ENCODE measurements at regions not wholly inside any gene's neighbourhood (a gene's known extent, or its start where the extent isn't known, plus 50 kb on each side); places are given as distances from the start of the nearest gene placed in this dataset.

DNA sequence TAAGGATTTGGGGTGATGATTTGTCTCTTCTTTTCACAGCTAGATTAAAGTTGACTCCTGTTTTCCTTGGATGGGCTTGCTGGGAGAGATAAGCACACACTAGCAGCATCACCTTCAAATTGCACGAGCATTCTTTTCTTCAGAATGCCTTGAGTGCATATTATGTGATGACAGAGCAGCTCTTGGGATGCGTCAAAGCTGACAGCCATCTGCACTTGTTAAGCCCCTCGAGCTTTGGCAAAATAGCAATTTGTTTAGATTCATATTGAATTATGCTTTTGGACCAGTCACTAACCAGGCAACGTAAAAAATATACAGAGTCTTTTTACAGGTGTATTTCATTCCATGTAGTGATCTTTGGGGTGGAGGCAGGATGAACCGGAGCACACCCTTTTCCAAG lies 407.0 kb downstream of the FUT8 start:
- Histone ChIP-seq H3K4me1 (ENCODE audit: insufficient read depth, low read length) (no peaks in the 10 kb centered on the region), H3K27me3 (ENCODE audit: insufficient read depth, low read length) (peaks cover 23% of the 10 kb centered on the region), H3K79me2 (ENCODE audit: insufficient read depth, low read length) (no peaks in the 10 kb centered on the region), H2AFZ (ENCODE audit: low read length) (no peak overlapping the region), H4K20me1 (ENCODE audit: insufficient read depth, low read length) (no peaks in the 10 kb centered on the region), H3K4me2 (ENCODE audit: insufficient read depth, low read length) (no peak overlapping the region), H3K36me3 (ENCODE audit: insufficient read depth, low read length) (no peaks in the 10 kb centered on the region), H3K4me3 (ENCODE audit: insufficient read depth, low read length) (no peak overlapping the region), H3K9me3 (ENCODE audit: low read depth, low read length) (no peaks in the 10 kb centered on the region), H3K27ac (ENCODE audit: low read depth, low read length) (no peak overlapping the region)
- TF ChIP-seq, protein P1, sequence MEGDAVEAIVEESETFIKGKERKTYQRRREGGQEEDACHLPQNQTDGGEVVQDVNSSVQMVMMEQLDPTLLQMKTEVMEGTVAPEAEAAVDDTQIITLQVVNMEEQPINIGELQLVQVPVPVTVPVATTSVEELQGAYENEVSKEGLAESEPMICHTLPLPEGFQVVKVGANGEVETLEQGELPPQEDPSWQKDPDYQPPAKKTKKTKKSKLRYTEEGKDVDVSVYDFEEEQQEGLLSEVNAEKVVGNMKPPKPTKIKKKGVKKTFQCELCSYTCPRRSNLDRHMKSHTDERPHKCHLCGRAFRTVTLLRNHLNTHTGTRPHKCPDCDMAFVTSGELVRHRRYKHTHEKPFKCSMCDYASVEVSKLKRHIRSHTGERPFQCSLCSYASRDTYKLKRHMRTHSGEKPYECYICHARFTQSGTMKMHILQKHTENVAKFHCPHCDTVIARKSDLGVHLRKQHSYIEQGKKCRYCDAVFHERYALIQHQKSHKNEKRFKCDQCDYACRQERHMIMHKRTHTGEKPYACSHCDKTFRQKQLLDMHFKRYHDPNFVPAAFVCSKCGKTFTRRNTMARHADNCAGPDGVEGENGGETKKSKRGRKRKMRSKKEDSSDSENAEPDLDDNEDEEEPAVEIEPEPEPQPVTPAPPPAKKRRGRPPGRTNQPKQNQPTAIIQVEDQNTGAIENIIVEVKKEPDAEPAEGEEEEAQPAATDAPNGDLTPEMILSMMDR (IDR thresholded peaks at IDR 0.05; ENCODE audit: extremely low read depth, low read depth, low read length) = no peak
- no peak for DNase-seq (ENCODE audit: insufficient read length, low spot score, missing footprints)

DNA sequence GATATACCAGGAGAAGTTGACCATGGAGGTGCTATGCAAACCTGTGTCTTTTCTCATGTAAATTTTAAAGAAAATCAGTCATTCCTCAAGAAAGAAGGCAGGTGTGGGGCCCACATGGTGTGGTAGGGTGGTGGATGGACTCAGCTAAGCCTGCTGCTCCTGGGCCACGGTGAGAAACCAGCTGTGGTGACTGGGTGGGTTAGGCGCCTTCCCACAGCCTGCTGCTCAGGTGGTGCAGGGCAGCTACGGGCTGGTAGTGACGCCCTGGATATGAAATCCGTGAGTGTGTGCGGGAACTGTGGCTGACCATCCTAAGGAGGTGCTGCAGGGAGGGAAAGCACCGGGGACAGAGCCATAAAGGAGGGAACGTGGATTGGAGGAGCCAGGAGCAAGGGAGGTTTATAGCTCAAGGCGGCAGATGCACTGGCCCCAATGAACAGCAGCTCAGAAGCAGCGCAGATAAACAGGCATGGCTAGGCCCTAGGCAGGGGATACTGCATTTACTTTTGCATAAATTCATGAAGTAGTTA lies 408.8 kb downstream of the FUT8 start:
- H4K20me1 ChIP-seq (ENCODE audit: insufficient read depth, low read length) = no peaks in the 10 kb centered on the region
- no peak overlapping the region for H3K4me3 ChIP-seq (ENCODE audit: insufficient read depth, low read length)
- H3K4me1 ChIP-seq (ENCODE audit: insufficient read depth, low read length) = no peaks in the 10 kb centered on the region
- no peaks in the 10 kb centered on the region for H3K79me2 ChIP-seq (ENCODE audit: insufficient read depth, low read length)
- DNase-seq (ENCODE audit: insufficient read length, low spot score, missing footprints) = no peak
- no peak overlapping the region for H3K4me2 ChIP-seq (ENCODE audit: insufficient read depth, low read length)
- no peak overlapping the region for H3K27ac ChIP-seq (ENCODE audit: low read depth, low read length)
- H3K27me3 ChIP-seq (ENCODE audit: insufficient read depth, low read length) = peaks cover 23% of the 10 kb centered on the region
- no peaks in the 10 kb centered on the region for H3K9me3 ChIP-seq (ENCODE audit: low read depth, low read length)
- no peaks in the 10 kb centered on the region for H3K36me3 ChIP-seq (ENCODE audit: insufficient read depth, low read length)
- H2AFZ ChIP-seq (ENCODE audit: low read length) = no peak overlapping the region
- TF ChIP-seq, protein P1 (IDR thresholded peaks at IDR 0.05; ENCODE audit: extremely low read depth, low read depth, low read length) = no peak

DNA sequence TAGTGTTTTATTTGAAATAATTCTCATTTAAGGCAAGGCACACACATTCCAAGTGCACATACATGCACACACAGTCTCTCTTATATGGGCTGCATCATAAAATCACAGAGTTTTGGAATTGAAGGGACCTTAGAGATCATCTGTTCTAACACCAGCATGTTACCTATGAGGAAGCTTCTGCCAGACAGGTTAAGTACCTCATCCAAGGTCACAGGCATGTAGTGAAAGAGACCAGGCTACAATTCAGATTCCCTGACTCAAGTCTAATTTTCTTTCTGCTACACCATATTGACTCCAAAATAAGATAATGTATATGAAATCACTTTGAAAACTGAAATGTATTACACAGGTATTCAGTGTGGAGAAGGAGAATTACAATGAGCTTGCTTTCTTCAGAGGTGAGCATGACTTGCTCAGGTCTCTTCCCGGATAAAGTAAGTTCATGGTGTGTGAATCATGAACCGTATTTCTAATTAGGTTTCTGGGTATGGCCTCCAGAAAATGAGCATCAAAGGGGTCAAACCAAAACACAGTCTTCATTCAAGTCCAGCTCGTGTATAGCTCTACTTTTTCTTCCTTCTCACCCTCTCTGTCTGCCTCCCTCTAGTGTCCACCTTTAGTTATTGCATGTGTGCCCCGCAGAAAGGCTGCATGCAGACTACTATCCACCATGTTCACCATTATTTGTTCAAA lies 411.9 kb downstream of the FUT8 start:
- Histone ChIP-seq H2AFZ (ENCODE audit: low read length) (no peak overlapping the region), H3K4me1 (ENCODE audit: insufficient read depth, low read length) (no peaks in the 10 kb centered on the region), H4K20me1 (ENCODE audit: insufficient read depth, low read length) (no peaks in the 10 kb centered on the region), H3K27ac (ENCODE audit: low read depth, low read length) (no peak overlapping the region), H3K36me3 (ENCODE audit: insufficient read depth, low read length) (no peaks in the 10 kb centered on the region), H3K9me3 (ENCODE audit: low read depth, low read length) (no peaks in the 10 kb centered on the region), H3K27me3 (ENCODE audit: insufficient read depth, low read length) (peaks cover 46% of the 10 kb centered on the region), H3K4me2 (ENCODE audit: insufficient read depth, low read length) (no peak overlapping the region), H3K4me3 (ENCODE audit: insufficient read depth, low read length) (no peak overlapping the region), H3K79me2 (ENCODE audit: insufficient read depth, low read length) (no peaks in the 10 kb centered on the region)
- TF ChIP-seq, protein P1 (IDR thresholded peaks at IDR 0.05; ENCODE audit: extremely low read depth, low read depth, low read length) = peak; percentile 94
- peak; percentile 88 for DNase-seq (ENCODE audit: insufficient read length, low spot score, missing footprints)

DNA sequence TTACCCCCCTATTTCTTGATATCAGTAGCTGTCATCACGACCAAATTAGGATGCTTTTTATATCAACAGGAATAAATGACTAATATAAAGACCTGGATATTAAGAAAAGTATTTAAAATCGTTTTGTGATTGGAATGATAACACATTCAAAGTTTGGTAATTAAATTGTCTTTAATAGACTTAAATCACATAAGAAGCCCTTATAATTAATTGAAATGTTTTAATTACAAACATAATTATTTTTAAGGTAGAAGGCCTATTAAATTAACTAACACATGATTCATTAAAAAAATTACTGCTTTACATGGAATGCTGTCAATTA lies 412.4 kb downstream of the FUT8 start:
- no peaks in the 10 kb centered on the region for H3K9me3 ChIP-seq (ENCODE audit: low read depth, low read length)
- TF ChIP-seq, protein P1 (IDR thresholded peaks at IDR 0.05; ENCODE audit: extremely low read depth, low read depth, low read length) = no peak
- no peak overlapping the region for H3K27ac ChIP-seq (ENCODE audit: low read depth, low read length)
- H3K4me1 ChIP-seq (ENCODE audit: insufficient read depth, low read length) = no peaks in the 10 kb centered on the region
- H3K79me2 ChIP-seq (ENCODE audit: insufficient read depth, low read length) = no peaks in the 10 kb centered on the region
- no peak overlapping the region for H2AFZ ChIP-seq (ENCODE audit: low read length)
- no peak overlapping the region for H3K4me3 ChIP-seq (ENCODE audit: insufficient read depth, low read length)
- H3K4me2 ChIP-seq (ENCODE audit: insufficient read depth, low read length) = no peak overlapping the region
- peaks cover 51% of the 10 kb centered on the region for H3K27me3 ChIP-seq (ENCODE audit: insufficient read depth, low read length)
- no peak for DNase-seq (ENCODE audit: insufficient read length, low spot score, missing footprints)
- H3K36me3 ChIP-seq (ENCODE audit: insufficient read depth, low read length) = no peaks in the 10 kb centered on the region
- no peaks in the 10 kb centered on the region for H4K20me1 ChIP-seq (ENCODE audit: insufficient read depth, low read length)

All from osteoblast (primary cell).